Breast epithelium (tissue), 4 donors: ENCODE measurements at regions not wholly inside any gene's neighbourhood (a gene's known extent, or its start where the extent isn't known, plus 50 kb on each side); places are given as distances from the start of the nearest gene placed in this dataset.

ENCODE experiments used
- DNase-seq, 2 donors: peaks; one replicate each; pipeline ENCODE4 v3.0.0-alpha.2; 2019; ENCODE audit warnings: low spot score in 2 of 2
- H3K27ac ChIP-seq, 2 donors: fragments of 200-600 bp; sonication (generic) in 1 of 2; one replicate each; pipeline ENCODE4 v1.5.1; 2016 to 2019; ENCODE audit warnings: mild to moderate bottlenecking in 1 of 2
- H3K27me3 ChIP-seq, 2 donors: fragments of 200-600 bp; sonication (generic) in 1 of 2; one replicate each; pipeline versions ENCODE4 v1.5.1 to v1.6.0; 2017 to 2019; ENCODE audit warnings: control low read depth in 1 of 2, mild to moderate bottlenecking in 1 of 2
- H3K36me3 ChIP-seq: fragments of 200-600 bp; one replicate; pipeline ENCODE4 v1.5.1; 2019
- H3K4me1 ChIP-seq, 2 donors: fragments of 200-600 bp; sonication (generic); one replicate each; pipeline ENCODE4 v1.5.1; 2016 to 2019; ENCODE audit warnings: control low read depth in 1 of 2
- H3K4me3 ChIP-seq, 3 donors: fragments of 200-600 bp; sonication (generic); 1 replicate in 2 of 3; 2 replicates in 1 of 3; pipeline ENCODE4 v1.5.1; 2016 to 2019; ENCODE audit warnings: mild to moderate bottlenecking in 3 of 3, moderate library complexity in 2 of 3
- H3K9me3 ChIP-seq, 2 donors: fragments of 200-600 bp; sonication (generic) in 1 of 2; one replicate each; pipeline ENCODE4 v1.5.1; 2016 to 2019; ENCODE audit warnings: control low read depth in 1 of 2
- CTCF ChIP-seq, 3 donors: fragments of 450-650 bp; IDR thresholded peaks; one replicate each; pipeline ENCODE4 v1.5.1; 2016 to 2017; ENCODE audit warnings: antibody characterized with exemption in 3 of 3, mild to moderate bottlenecking in 3 of 3, moderate library complexity in 3 of 3
- POLR2A ChIP-seq: fragments of 450-650 bp; IDR thresholded peaks from one replicate; pipeline ENCODE4 v1.6.1; 2016; ENCODE audit warnings: antibody characterized with exemption, mild to moderate bottlenecking, moderate library complexity
- POLR2AphosphoS5 ChIP-seq, 3 donors: sonication (generic); formaldehyde crosslinking; IDR thresholded peaks; one replicate each; pipeline ENCODE4 v1.6.1; 2017; ENCODE audit warnings: antibody characterized with exemption in 3 of 3
- intact Hi-C: fragments of 100-400 bp; cut with DNase I; formaldehyde crosslinking; loops from one replicate; pipeline ENCODE4 v1.15.1; 2023; ENCODE audit warnings: low total_unique reads

GRCh38 chr3:157775446-157775845 lies 272.2 kb upstream of the VEPH1 start:
- Histone ChIP-seq H3K27me3 (no peaks in the 10 kb centered on the region), H3K36me3 (no peaks in the 10 kb centered on the region), H3K4me3 (no peak overlapping the region), H3K4me1 (no peaks in the 10 kb centered on the region), H3K9me3 (no peaks in the 10 kb centered on the region), H3K27ac (no peak overlapping the region)
- no peak for TF ChIP-seq CTCF (IDR thresholded peaks at IDR 0.05)
- no peak for TF ChIP-seq POLR2AphosphoS5 (IDR thresholded peaks at IDR 0.05)
- no peak for TF ChIP-seq POLR2A
- DNase-seq = no peak
- intact Hi-C loops = no loop called here

GRCh38 chr3:157769378-157769777 lies 266.2 kb upstream of the VEPH1 start:
- no peaks in the 10 kb centered on the region for H3K36me3 ChIP-seq
- no peaks in the 10 kb centered on the region for H3K9me3 ChIP-seq
- H3K27ac ChIP-seq = no peak overlapping the region
- intact Hi-C loops = no loop called here
- DNase-seq = no peak
- no peak for TF ChIP-seq CTCF (IDR thresholded peaks at IDR 0.05)
- no peak for TF ChIP-seq POLR2A
- TF ChIP-seq POLR2AphosphoS5 (IDR thresholded peaks at IDR 0.05) = no peak
- H3K4me3 ChIP-seq = no peak overlapping the region
- H3K27me3 ChIP-seq = no peaks in the 10 kb centered on the region
- H3K4me1 ChIP-seq = no peaks in the 10 kb centered on the region

- DNase-seq = no peak
- H3K4me3 ChIP-seq = no peak overlapping the region
- no peaks in the 10 kb centered on the region for H3K4me1 ChIP-seq
- H3K27ac ChIP-seq = no peak overlapping the region
- intact Hi-C loops = no loop called here
- no peaks in the 10 kb centered on the region for H3K27me3 ChIP-seq
- TF ChIP-seq CTCF (IDR thresholded peaks at IDR 0.05) = no peak
- no peak for TF ChIP-seq POLR2AphosphoS5 (IDR thresholded peaks at IDR 0.05)
- no peak for TF ChIP-seq POLR2A
- H3K36me3 ChIP-seq = no peaks in the 10 kb centered on the region
- H3K9me3 ChIP-seq = no peaks in the 10 kb centered on the region
Measured at GRCh38 chr3:157767607-157768006, 264.4 kb upstream of the VEPH1 start.

GRCh38 chr3:157763644-157764043 lies 260.4 kb upstream of the VEPH1 start:
- intact Hi-C loops = no loop called here

GRCh38 chr3:157759311-157759710 lies 256.1 kb upstream of the VEPH1 start:
- TF ChIP-seq CTCF (IDR thresholded peaks at IDR 0.05) (no peak), POLR2AphosphoS5 (IDR thresholded peaks at IDR 0.05) (no peak), POLR2A (no peak)
- Histone ChIP-seq H3K4me3 (no peak overlapping the region), H3K9me3 (no peaks in the 10 kb centered on the region), H3K27me3 (no peaks in the 10 kb centered on the region), H3K36me3 (no peaks in the 10 kb centered on the region), H3K4me1 (no peaks in the 10 kb centered on the region), H3K27ac (no peak overlapping the region)
- no peak for DNase-seq
- intact Hi-C loops = no loop called here

More at GRCh38 chr3:157763644-157764043, 260.4 kb upstream of the VEPH1 start:
- Histone ChIP-seq H3K36me3 (no peaks in the 10 kb centered on the region), H3K4me1 (no peaks in the 10 kb centered on the region), H3K4me3 (no peak overlapping the region), H3K27me3 (no peaks in the 10 kb centered on the region), H3K9me3 (no peaks in the 10 kb centered on the region), H3K27ac (no peak overlapping the region)
- TF ChIP-seq POLR2A (no peak), POLR2AphosphoS5 (IDR thresholded peaks at IDR 0.05) (no peak), CTCF (IDR thresholded peaks at IDR 0.05) (no peak)
- DNase-seq = no peak
